Liver (tissue), 8 donors: ENCODE measurements at regions not wholly inside any gene's neighbourhood (a gene's known extent, or its start where the extent isn't known, plus 50 kb on each side); places are given as distances from the start of the nearest gene placed in this dataset.

ENCODE experiments used
- DNase-seq: peaks from one replicate; pipeline ENCODE4 v3.0.0-alpha.2; 2017; ENCODE audit warnings: low spot score
- H3K27ac ChIP-seq, 2 donors: one replicate each; pipeline ENCODE4 v1.7.0; 2013; ENCODE audit warnings: inconsistent platforms in 2 of 2, low read length in 2 of 2, control low read depth in 1 of 2, low read depth in 1 of 2, mild to moderate bottlenecking in 1 of 2
- H3K27me3 ChIP-seq, 4 donors: one replicate each; pipeline versions ENCODE4 v1.6.1 to v1.7.0; 2013; ENCODE audit warnings: low read length in 3 of 4, inconsistent platforms in 1 of 4, mild to moderate bottlenecking in 1 of 4, moderate library complexity in 1 of 4; ENCODE audit not compliant: control insufficient read depth in 4 of 4, insufficient read depth in 4 of 4
- H3K36me3 ChIP-seq, 4 donors: one replicate each; pipeline versions ENCODE4 v1.6.1 to v1.7.0; 2013; ENCODE audit warnings: low read length in 3 of 4, mild to moderate bottlenecking in 3 of 4, low read depth in 1 of 4, moderate library complexity in 1 of 4; ENCODE audit not compliant: control insufficient read depth in 4 of 4, insufficient read depth in 3 of 4
- H3K4me1 ChIP-seq, 4 donors: one replicate each; pipeline versions ENCODE4 v1.6.1 to v1.7.0; 2013; ENCODE audit warnings: low read length in 3 of 4, mild to moderate bottlenecking in 3 of 4, moderate library complexity in 1 of 4; ENCODE audit not compliant: control insufficient read depth in 4 of 4, insufficient read depth in 4 of 4
- H3K4me3 ChIP-seq, 3 donors: one replicate each; pipeline versions ENCODE4 v1.6.1 to v1.7.0; 2013; ENCODE audit warnings: low read length in 3 of 3, control low read depth in 1 of 3, low read depth in 1 of 3, mild to moderate bottlenecking in 1 of 3
- H3K9ac ChIP-seq, 2 donors: one replicate each; pipeline ENCODE4 v1.7.0; 2013; ENCODE audit warnings: low read length in 2 of 2, mild to moderate bottlenecking in 2 of 2, moderate library complexity in 2 of 2, control low read depth in 1 of 2, low read depth in 1 of 2
- H3K9me3 ChIP-seq, 4 donors: one replicate each; pipeline versions ENCODE4 v1.6.1 to v1.7.0; 2013; ENCODE audit warnings: low read length in 3 of 4; ENCODE audit not compliant: control insufficient read depth in 4 of 4
- EGR1 ChIP-seq, 2 donors: IDR thresholded peaks; 2 replicates each; pipeline ENCODE4 v1.6.1; 2016 to 2018; ENCODE audit warnings: antibody characterized with exemption in 2 of 2, low read depth in 2 of 2
- FOXA1 ChIP-seq: IDR thresholded peaks from 2 replicates; pipeline ENCODE4 v1.6.1; 2016; ENCODE audit warnings: antibody characterized with exemption
- FOXA2 ChIP-seq: IDR thresholded peaks from 2 replicates; pipeline ENCODE4 v1.6.1; 2016; ENCODE audit warnings: antibody characterized with exemption
- GABPA ChIP-seq, 2 donors: IDR thresholded peaks in 1 of 2; conservative IDR thresholded peaks in 1 of 2; 2 replicates each; pipeline ENCODE4 v1.6.1; 2016; ENCODE audit warnings: antibody characterized with exemption in 2 of 2, mild to moderate bottlenecking in 1 of 2, moderate library complexity in 1 of 2
- HNF4G ChIP-seq: IDR thresholded peaks from 2 replicates; pipeline ENCODE4 v1.6.1; 2016; ENCODE audit warnings: antibody characterized with exemption
- NR2F2 ChIP-seq: IDR thresholded peaks from 2 replicates; pipeline ENCODE4 v1.6.1; 2016; ENCODE audit warnings: antibody characterized with exemption
- RAD21 ChIP-seq, 2 donors: IDR thresholded peaks; 2 replicates each; pipeline ENCODE4 v1.6.1; 2016; ENCODE audit warnings: antibody characterized with exemption in 2 of 2, mild to moderate bottlenecking in 2 of 2
- RXRA ChIP-seq, 2 donors: IDR thresholded peaks; 2 replicates each; pipeline ENCODE4 v1.6.1; 2017 to 2018; ENCODE audit warnings: antibody characterized with exemption in 2 of 2, mild to moderate bottlenecking in 1 of 2
- SP1 ChIP-seq: IDR thresholded peaks from 2 replicates; pipeline ENCODE4 v1.6.1; 2018; ENCODE audit warnings: antibody characterized with exemption, mild to moderate bottlenecking
- TAF1 ChIP-seq: conservative IDR thresholded peaks from 2 replicates; pipeline ENCODE4 v1.6.1; 2016; ENCODE audit warnings: antibody characterized with exemption, mild to moderate bottlenecking
- YY1 ChIP-seq: IDR thresholded peaks from 2 replicates; pipeline ENCODE4 v1.6.1; 2016; ENCODE audit warnings: antibody characterized with exemption, mild to moderate bottlenecking
- WGBS: extraction: QIAGEN DNeasy Blood & Tissue Kit; methylation state at CpG from one replicate; pipeline ENCODE4 v1.1.7; 2013; 5-methylcytosine and 5-hydroxymethylcytosine counted together
- TF ChIP-seq, protein P1 (sequence below): IDR thresholded peaks from 2 replicates; pipeline ENCODE4 v1.6.1; 2016; ENCODE audit warnings: antibody characterized with exemption
- TF ChIP-seq, protein P2 (sequence below): IDR thresholded peaks from 2 replicates; pipeline ENCODE4 v1.6.1; 2016; ENCODE audit warnings: antibody characterized with exemption, mild to moderate bottlenecking
- TF ChIP-seq, protein P3 (sequence below): IDR thresholded peaks from 2 replicates; pipeline ENCODE4 v1.6.1; 2016; ENCODE audit warnings: antibody characterized with exemption
- TF ChIP-seq, protein P4 (sequence below): fragments of 150-350 bp; IDR thresholded peaks from 2 replicates; pipeline ENCODE4 v1.5.1; 2017; ENCODE audit warnings: improper control_type of control experiment, low read depth, low read length; ENCODE audit not compliant: missing input control
- donor health status: healthy.
- donor health status: healthy.
- donor health status: healthy.
- donor health status: healthy.
- donor health status: healthy.

DNA sequence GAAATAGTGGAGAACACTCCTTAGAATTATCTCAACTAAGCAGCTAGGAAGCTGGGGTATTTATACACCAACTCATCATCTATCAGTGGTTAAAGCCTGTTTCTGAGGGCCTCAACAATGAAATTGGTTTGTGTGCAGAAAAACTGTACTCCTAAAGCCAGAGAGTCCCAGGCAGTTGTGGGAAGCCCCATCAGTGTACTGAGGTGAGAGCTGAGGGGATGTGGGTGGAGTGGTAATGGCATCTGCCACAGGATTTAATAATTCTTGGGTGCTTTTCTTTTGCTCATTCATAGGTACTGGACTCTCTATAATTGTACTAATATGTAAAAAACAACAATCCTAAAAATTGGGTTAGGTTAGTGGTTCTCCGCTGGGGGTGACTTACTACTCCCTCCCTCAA lies 267.5 kb downstream of the PTEN start:
- WGBS, result 98% methylated on average over 1 of the region's 1 CpG

DNA sequence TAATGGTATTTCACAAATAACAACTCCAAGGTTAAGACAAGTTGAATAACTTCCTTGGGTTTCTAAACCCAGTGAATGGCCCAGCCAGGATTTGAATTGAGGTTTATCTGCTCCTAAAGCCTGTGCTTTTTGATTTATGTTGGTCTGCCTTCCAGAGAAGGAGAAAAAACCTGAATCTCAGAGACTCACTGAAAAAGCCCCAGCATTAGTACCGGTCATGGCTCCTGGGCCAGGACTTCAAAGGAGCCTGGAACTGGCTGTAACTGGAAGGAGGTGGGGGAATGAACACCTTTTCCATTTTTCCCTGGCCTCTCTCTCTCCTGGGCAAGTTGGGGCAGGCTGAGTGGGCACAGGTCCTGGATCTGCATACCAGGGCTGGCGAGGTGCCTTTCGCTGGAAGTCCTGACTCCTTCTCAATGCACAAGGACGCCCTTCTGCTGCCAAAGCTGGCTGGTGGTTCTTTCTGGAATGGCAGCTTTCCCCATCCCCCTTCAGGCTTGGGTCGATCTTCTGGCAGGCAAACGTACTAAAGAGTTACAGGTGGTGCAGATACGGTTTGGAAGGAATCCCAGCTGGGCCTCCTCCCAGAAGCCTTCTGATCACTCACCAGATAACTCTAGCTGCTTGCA lies 268.2 kb downstream of the PTEN start:
- no peaks in the 10 kb centered on the region for H3K27me3 ChIP-seq
- TF ChIP-seq FOXA1 (no peak), YY1 (no peak), TAF1 (no peak), SP1 (no peak), RXRA (IDR thresholded peaks at IDR 0.05) (no peak), HNF4G (no peak), EGR1 (IDR thresholded peaks at IDR 0.05; ENCODE audit: low read depth in 2 of 2) (no peak), NR2F2 (no peak)
- TF ChIP-seq, protein P1, sequence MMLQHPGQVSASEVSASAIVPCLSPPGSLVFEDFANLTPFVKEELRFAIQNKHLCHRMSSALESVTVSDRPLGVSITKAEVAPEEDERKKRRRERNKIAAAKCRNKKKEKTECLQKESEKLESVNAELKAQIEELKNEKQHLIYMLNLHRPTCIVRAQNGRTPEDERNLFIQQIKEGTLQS, result no peak
- TF ChIP-seq, protein P2, sequence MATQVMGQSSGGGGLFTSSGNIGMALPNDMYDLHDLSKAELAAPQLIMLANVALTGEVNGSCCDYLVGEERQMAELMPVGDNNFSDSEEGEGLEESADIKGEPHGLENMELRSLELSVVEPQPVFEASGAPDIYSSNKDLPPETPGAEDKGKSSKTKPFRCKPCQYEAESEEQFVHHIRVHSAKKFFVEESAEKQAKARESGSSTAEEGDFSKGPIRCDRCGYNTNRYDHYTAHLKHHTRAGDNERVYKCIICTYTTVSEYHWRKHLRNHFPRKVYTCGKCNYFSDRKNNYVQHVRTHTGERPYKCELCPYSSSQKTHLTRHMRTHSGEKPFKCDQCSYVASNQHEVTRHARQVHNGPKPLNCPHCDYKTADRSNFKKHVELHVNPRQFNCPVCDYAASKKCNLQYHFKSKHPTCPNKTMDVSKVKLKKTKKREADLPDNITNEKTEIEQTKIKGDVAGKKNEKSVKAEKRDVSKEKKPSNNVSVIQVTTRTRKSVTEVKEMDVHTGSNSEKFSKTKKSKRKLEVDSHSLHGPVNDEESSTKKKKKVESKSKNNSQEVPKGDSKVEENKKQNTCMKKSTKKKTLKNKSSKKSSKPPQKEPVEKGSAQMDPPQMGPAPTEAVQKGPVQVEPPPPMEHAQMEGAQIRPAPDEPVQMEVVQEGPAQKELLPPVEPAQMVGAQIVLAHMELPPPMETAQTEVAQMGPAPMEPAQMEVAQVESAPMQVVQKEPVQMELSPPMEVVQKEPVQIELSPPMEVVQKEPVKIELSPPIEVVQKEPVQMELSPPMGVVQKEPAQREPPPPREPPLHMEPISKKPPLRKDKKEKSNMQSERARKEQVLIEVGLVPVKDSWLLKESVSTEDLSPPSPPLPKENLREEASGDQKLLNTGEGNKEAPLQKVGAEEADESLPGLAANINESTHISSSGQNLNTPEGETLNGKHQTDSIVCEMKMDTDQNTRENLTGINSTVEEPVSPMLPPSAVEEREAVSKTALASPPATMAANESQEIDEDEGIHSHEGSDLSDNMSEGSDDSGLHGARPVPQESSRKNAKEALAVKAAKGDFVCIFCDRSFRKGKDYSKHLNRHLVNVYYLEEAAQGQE, result no peak
- TF ChIP-seq, protein P3, sequence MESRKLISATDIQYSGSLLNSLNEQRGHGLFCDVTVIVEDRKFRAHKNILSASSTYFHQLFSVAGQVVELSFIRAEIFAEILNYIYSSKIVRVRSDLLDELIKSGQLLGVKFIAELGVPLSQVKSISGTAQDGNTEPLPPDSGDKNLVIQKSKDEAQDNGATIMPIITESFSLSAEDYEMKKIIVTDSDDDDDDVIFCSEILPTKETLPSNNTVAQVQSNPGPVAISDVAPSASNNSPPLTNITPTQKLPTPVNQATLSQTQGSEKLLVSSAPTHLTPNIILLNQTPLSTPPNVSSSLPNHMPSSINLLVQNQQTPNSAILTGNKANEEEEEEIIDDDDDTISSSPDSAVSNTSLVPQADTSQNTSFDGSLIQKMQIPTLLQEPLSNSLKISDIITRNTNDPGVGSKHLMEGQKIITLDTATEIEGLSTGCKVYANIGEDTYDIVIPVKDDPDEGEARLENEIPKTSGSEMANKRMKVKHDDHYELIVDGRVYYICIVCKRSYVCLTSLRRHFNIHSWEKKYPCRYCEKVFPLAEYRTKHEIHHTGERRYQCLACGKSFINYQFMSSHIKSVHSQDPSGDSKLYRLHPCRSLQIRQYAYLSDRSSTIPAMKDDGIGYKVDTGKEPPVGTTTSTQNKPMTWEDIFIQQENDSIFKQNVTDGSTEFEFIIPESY, result no peak
- no peak overlapping the region for H3K4me3 ChIP-seq
- H3K9ac ChIP-seq, result no peak overlapping the region
- no peak for DNase-seq
- H3K36me3 ChIP-seq, result no peaks in the 10 kb centered on the region
- H3K9me3 ChIP-seq, result no peaks in the 10 kb centered on the region
- 56% methylated on average over 7 of the region's 7 CpGs for WGBS
- no peaks in the 10 kb centered on the region for H3K4me1 ChIP-seq
- no peak overlapping the region for H3K27ac ChIP-seq

More for the DNA sequence above, 267.5 kb downstream of the PTEN start:
- TF ChIP-seq HNF4G, result no peak
- no peak for TF ChIP-seq RAD21 (IDR thresholded peaks at IDR 0.05)
- TF ChIP-seq YY1, result no peak
- TF ChIP-seq, protein P2, result no peak
- no peak for TF ChIP-seq SP1
- TF ChIP-seq NR2F2, result no peak
- no peak for TF ChIP-seq TAF1
- no peak for TF ChIP-seq GABPA (IDR thresholded peaks at IDR 0.05 in 1 of 2, conservative IDR thresholded peaks at IDR 0.05 in 1 of 2)
- TF ChIP-seq FOXA2, result no peak
- TF ChIP-seq, protein P4, sequence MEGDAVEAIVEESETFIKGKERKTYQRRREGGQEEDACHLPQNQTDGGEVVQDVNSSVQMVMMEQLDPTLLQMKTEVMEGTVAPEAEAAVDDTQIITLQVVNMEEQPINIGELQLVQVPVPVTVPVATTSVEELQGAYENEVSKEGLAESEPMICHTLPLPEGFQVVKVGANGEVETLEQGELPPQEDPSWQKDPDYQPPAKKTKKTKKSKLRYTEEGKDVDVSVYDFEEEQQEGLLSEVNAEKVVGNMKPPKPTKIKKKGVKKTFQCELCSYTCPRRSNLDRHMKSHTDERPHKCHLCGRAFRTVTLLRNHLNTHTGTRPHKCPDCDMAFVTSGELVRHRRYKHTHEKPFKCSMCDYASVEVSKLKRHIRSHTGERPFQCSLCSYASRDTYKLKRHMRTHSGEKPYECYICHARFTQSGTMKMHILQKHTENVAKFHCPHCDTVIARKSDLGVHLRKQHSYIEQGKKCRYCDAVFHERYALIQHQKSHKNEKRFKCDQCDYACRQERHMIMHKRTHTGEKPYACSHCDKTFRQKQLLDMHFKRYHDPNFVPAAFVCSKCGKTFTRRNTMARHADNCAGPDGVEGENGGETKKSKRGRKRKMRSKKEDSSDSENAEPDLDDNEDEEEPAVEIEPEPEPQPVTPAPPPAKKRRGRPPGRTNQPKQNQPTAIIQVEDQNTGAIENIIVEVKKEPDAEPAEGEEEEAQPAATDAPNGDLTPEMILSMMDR, result no peak
- DNase-seq, result no peak
- H3K4me1 ChIP-seq, result no peaks in the 10 kb centered on the region
- H3K9ac ChIP-seq, result no peak overlapping the region
- no peak overlapping the region for H3K27ac ChIP-seq
- no peaks in the 10 kb centered on the region for H3K9me3 ChIP-seq
- H3K4me3 ChIP-seq, result no peak overlapping the region
- H3K27me3 ChIP-seq, result no peaks in the 10 kb centered on the region
- no peaks in the 10 kb centered on the region for H3K36me3 ChIP-seq
